ENCODE measurements at regions not wholly inside any gene's neighbourhood (a gene's known extent, or its start where the extent isn't known, plus 50 kb on each side); places are given as distances from the start of the nearest gene placed in this dataset.

DNA sequence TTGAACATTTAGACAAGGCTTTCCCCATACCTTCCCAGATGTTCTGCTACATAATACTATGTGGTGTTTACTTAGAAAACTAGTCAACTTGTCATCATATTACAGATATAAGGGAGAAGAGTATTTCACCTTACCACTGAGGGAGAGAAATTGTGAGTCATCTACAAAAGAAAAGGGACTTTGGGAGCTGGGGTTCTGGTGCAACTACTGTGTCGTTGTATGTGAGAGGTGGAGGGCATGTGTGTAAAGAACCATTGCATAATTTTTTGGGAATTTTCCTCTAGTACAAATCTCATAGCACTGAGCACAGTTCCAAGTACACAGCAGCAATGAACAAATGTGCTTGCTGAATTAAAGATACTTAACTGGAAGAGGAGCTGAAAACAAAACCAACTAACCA is 665.6 kb downstream of the DHX35 start:
- TF ChIP-seq, protein P1, sequence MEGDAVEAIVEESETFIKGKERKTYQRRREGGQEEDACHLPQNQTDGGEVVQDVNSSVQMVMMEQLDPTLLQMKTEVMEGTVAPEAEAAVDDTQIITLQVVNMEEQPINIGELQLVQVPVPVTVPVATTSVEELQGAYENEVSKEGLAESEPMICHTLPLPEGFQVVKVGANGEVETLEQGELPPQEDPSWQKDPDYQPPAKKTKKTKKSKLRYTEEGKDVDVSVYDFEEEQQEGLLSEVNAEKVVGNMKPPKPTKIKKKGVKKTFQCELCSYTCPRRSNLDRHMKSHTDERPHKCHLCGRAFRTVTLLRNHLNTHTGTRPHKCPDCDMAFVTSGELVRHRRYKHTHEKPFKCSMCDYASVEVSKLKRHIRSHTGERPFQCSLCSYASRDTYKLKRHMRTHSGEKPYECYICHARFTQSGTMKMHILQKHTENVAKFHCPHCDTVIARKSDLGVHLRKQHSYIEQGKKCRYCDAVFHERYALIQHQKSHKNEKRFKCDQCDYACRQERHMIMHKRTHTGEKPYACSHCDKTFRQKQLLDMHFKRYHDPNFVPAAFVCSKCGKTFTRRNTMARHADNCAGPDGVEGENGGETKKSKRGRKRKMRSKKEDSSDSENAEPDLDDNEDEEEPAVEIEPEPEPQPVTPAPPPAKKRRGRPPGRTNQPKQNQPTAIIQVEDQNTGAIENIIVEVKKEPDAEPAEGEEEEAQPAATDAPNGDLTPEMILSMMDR (IDR thresholded peaks at IDR 0.05) = no peak
- no peak for TF ChIP-seq POLR2A (IDR thresholded peaks at IDR 0.05)
- no peak for TF ChIP-seq EP300 (IDR thresholded peaks at IDR 0.05)

Data from ovary (tissue), 3 donors.